Tibial nerve (tissue), 4 donors: ENCODE measurements at regions not wholly inside any gene's neighbourhood (a gene's known extent, or its start where the extent isn't known, plus 50 kb on each side); places are given as distances from the start of the nearest gene placed in this dataset.

Experiments
- DNase-seq, 2 donors: peaks; one replicate each; pipeline ENCODE4 v3.0.0-alpha.2; 2019; ENCODE audit warnings: low spot score in 2 of 2
- H3K27ac ChIP-seq, 4 donors: fragments of 200-600 bp; sonication (generic) in 3 of 4; one replicate each; pipeline ENCODE4 v1.5.1; 2017 to 2019; ENCODE audit warnings: mild to moderate bottlenecking in 1 of 4
- H3K27me3 ChIP-seq, 2 donors: fragments of 200-600 bp; sonication (generic) in 1 of 2; one replicate each; pipeline versions ENCODE4 v1.5.1 to v1.6.0; 2017 to 2019
- H3K36me3 ChIP-seq, 3 donors: fragments of 200-600 bp; sonication (generic); one replicate each; pipeline ENCODE4 v1.5.1; 2018 to 2019
- H3K4me1 ChIP-seq, 4 donors: fragments of 200-600 bp; sonication (generic) in 3 of 4; one replicate each; pipeline ENCODE4 v1.5.1; 2017 to 2019
- H3K4me3 ChIP-seq, 4 donors: fragments of 200-600 bp; sonication (generic) in 3 of 4; one replicate each; pipeline ENCODE4 v1.5.1; 2017 to 2019; ENCODE audit warnings: mild to moderate bottlenecking in 1 of 4, moderate library complexity in 1 of 4
- H3K9me3 ChIP-seq, 4 donors: fragments of 200-600 bp; sonication (generic) in 3 of 4; one replicate each; pipeline ENCODE4 v1.5.1; 2017 to 2019
- CTCF ChIP-seq, 5 experiments: fragments of 200-600 bp in 3 of 5; fragments of 450-650 bp in 2 of 5; sonication (generic) in 3 of 5; IDR thresholded peaks; one replicate each; pipeline ENCODE4 v1.5.1; 2016 to 2019; ENCODE audit warnings: antibody characterized with exemption in 5 of 5, mild to moderate bottlenecking in 3 of 5, moderate library complexity in 2 of 5
- EP300 ChIP-seq, 2 donors: sonication (generic); formaldehyde crosslinking; IDR thresholded peaks; one replicate each; pipeline ENCODE4 v1.6.1; 2017; ENCODE audit warnings: antibody characterized with exemption in 2 of 2, mild to moderate bottlenecking in 1 of 2
- POLR2A ChIP-seq, 2 donors: fragments of 450-650 bp; IDR thresholded peaks; one replicate each; pipeline ENCODE4 v1.6.1; 2017; ENCODE audit warnings: antibody characterized with exemption in 2 of 2, mild to moderate bottlenecking in 2 of 2, moderate library complexity in 2 of 2
- WGBS, 2 donors: methylation state at CpG; one replicate each; pipeline ENCODE4 v1.1.5; 2018; 5-methylcytosine and 5-hydroxymethylcytosine counted together

DNA sequence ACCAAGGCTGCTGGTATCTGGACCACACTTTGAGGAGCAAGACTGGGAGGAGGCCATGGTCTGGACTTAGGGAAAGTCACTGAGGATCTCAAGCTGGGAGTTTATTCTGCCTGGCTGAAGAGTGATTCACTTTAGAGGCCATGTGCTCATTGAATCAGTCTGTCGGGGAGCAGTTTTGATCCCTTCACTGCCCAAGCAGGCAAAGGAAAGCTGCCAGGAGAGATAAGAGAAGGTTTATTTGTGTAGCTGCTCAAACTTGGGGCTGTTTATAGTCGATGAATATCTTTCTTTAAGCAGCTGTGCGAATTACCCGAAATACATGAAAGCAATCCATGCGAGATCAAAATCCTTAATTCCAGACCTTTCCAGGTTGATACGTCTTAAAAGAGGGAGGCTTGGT, 544.4 kb upstream of the EEF2KMT start:
- TF ChIP-seq EP300 (IDR thresholded peaks at IDR 0.05) (no peak), CTCF (IDR thresholded peaks at IDR 0.05) (no peak), POLR2A (IDR thresholded peaks at IDR 0.05) (no peak)
- no peak overlapping the region for H3K27ac ChIP-seq
- 66 to 67% methylated on average over 6 of the region's 6 CpGs for WGBS, 2 donors
- peaks cover 0 to 6% (median 0%) of the 10 kb centered on the region in 4 donors for H3K9me3 ChIP-seq
- H3K4me1 ChIP-seq = no peaks in the 10 kb centered on the region
- no peaks in the 10 kb centered on the region for H3K27me3 ChIP-seq
- no peaks in the 10 kb centered on the region for H3K36me3 ChIP-seq
- DNase-seq = no peak
- H3K4me3 ChIP-seq = no peak overlapping the region

DNA sequence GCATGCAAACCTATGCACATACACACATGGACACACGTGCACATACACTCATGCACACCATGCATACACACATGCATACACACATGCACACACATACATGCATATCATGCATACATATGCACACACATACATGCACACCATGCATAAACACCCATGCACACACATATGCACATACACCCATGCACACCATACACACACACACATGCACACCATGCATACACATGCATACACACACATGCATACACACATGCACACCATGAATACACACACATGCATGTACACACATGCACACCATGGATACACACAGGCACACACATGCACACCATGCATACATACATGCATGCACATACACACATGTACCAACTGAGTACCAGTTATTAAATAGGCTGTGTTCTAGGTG, 543.3 kb upstream of the EEF2KMT start:
- Histone ChIP-seq H3K9me3 (peaks cover 0 to 6% (median 0%) of the 10 kb centered on the region in 4 donors), H3K27me3 (no peaks in the 10 kb centered on the region), H3K36me3 (no peaks in the 10 kb centered on the region), H3K4me3 (no peak overlapping the region), H3K27ac (no peak overlapping the region), H3K4me1 (no peaks in the 10 kb centered on the region)
- no peak for DNase-seq
- TF ChIP-seq POLR2A (IDR thresholded peaks at IDR 0.05) = no peak
- TF ChIP-seq CTCF (IDR thresholded peaks at IDR 0.05) = no peak
- TF ChIP-seq EP300 (IDR thresholded peaks at IDR 0.05) = no peak
- 87 to 92% methylated on average over 1 of the region's 1 CpG for WGBS, 2 donors

DNA sequence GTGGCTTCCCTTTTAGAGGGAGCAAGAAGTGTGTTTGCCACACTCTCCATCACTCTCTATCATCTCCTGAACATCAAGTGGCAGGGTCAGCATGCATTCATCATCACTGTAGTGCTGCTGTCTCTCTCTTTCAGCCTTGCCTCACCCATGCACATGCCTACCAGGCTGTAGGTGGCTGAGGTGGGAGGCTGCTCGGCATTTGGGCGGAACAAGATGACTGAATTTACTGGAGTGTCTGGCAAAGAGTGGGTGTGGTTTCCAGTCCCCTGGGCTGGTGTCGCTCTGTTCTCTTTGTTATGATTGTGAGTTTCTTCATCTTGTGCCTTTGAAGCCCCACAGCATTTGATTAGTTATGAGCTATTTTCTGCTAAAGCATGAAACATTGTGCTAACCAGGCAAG, 541.9 kb upstream of the EEF2KMT start:
- Histone ChIP-seq H3K27ac (no peak overlapping the region), H3K9me3 (peaks cover 0 to 6% (median 0%) of the 10 kb centered on the region in 4 donors), H3K36me3 (no peaks in the 10 kb centered on the region), H3K4me1 (no peaks in the 10 kb centered on the region), H3K27me3 (no peaks in the 10 kb centered on the region), H3K4me3 (no peak overlapping the region)
- TF ChIP-seq EP300 (IDR thresholded peaks at IDR 0.05) (no peak), POLR2A (IDR thresholded peaks at IDR 0.05) (no peak), CTCF (IDR thresholded peaks at IDR 0.05) (no peak)
- no peak for DNase-seq
- WGBS, 2 donors = 61 to 71% methylated on average over 3 of the region's 3 CpGs

- Histone ChIP-seq H3K4me1 (no peaks in the 10 kb centered on the region), H3K9me3 (no peaks in the 10 kb centered on the region)
- 72 to 77% methylated on average over 2 of the region's 2 CpGs for WGBS, 2 donors
Measured at GRCh38 chr16:5635331-5635730, 537.7 kb upstream of the EEF2KMT start.

GRCh38 chr16:5634666-5635180, 537.1 kb upstream of the EEF2KMT start:
- Histone ChIP-seq H3K4me3 (no peak overlapping the region), H3K36me3 (no peaks in the 10 kb centered on the region), H3K27me3 (no peaks in the 10 kb centered on the region), H3K9me3 (peaks cover 0 to 2% (median 0%) of the 10 kb centered on the region in 4 donors), H3K27ac (no peak overlapping the region), H3K4me1 (no peaks in the 10 kb centered on the region)
- no peak for DNase-seq
- WGBS, 2 donors = 48 to 61% methylated on average over 2 of the region's 2 CpGs
- TF ChIP-seq POLR2A (IDR thresholded peaks at IDR 0.05) = no peak

More at GRCh38 chr16:5635331-5635730, 537.7 kb upstream of the EEF2KMT start:
- Histone ChIP-seq H3K36me3 (no peaks in the 10 kb centered on the region), H3K27me3 (no peaks in the 10 kb centered on the region), H3K4me3 (no peak overlapping the region), H3K27ac (no peak overlapping the region)
- TF ChIP-seq CTCF (IDR thresholded peaks at IDR 0.05) = no peak
- TF ChIP-seq POLR2A (IDR thresholded peaks at IDR 0.05) = no peak
- TF ChIP-seq EP300 (IDR thresholded peaks at IDR 0.05) = no peak
- DNase-seq = no peak
